NK-92 treated with Interleukin-12 subunit alpha and Interleukin-12 subunit beta, amount 100 ng/mL, for 24 hours (cell line): ENCODE measurements at regions not wholly inside any gene's neighbourhood (a gene's known extent, or its start where the extent isn't known, plus 50 kb on each side); places are given as distances from the start of the nearest gene placed in this dataset.

Source experiments
- DNase-seq: peaks from one replicate; lab custom pipeline; 2025; lab: John Stamatoyannopoulos, UW

- no peak for DNase-seq
Observed at GRCh38 chrX:26375346-26375745, 159.4 kb downstream of the MAGEB5 start.

GRCh38 chrX:26373829-26374228, 157.9 kb downstream of the MAGEB5 start:
- no peak for DNase-seq

GRCh38 chrX:26352891-26353430, 137.0 kb downstream of the MAGEB5 start:
- no peak for DNase-seq

GRCh38 chrX:26347171-26347570, 131.2 kb downstream of the MAGEB5 start:
- no peak for DNase-seq

- no peak for DNase-seq
Observed at GRCh38 chrX:26334232-26334631, 118.3 kb downstream of the MAGEB5 start.

- no peak for DNase-seq
Observed at GRCh38 chrX:26328608-26329319, 112.8 kb downstream of the MAGEB5 start.

- no peak for DNase-seq
Observed at GRCh38 chrX:26309262-26309661, 93.3 kb downstream of the MAGEB5 start.

GRCh38 chrX:26295425-26295824, 79.5 kb downstream of the MAGEB5 start:
- no peak for DNase-seq

- DNase-seq = no peak
Observed at GRCh38 chrX:26286836-26287235, 70.9 kb downstream of the MAGEB5 start.
